Right lung (tissue), 2 donors: ENCODE measurements at regions not wholly inside any gene's neighbourhood (a gene's known extent, or its start where the extent isn't known, plus 50 kb on each side); places are given as distances from the start of the nearest gene placed in this dataset.

Source experiments
- DNase-seq, 2 donors: peaks; one replicate each; pipeline ENCODE4 v3.0.0-alpha.2; 2013

DNA sequence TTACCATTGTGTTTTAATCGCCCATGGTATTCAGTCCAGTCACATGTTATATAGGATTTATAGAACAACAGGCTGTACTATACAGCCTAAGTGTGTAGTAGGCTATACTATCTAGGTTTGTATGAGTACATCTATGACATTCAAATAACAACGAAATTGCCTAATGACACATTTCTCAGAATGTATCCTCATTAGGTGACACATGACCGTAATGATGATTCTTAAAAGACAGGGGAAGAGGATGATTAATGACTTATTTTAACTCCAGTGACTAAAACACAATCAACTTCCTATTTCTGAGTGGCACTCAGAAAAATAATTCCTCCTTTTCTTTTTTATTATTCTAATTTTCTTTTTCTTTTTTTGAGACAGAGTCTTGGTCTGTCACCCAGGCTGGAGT is 63.0 kb upstream of the ACSL3 start:
- no peak for DNase-seq

DNA sequence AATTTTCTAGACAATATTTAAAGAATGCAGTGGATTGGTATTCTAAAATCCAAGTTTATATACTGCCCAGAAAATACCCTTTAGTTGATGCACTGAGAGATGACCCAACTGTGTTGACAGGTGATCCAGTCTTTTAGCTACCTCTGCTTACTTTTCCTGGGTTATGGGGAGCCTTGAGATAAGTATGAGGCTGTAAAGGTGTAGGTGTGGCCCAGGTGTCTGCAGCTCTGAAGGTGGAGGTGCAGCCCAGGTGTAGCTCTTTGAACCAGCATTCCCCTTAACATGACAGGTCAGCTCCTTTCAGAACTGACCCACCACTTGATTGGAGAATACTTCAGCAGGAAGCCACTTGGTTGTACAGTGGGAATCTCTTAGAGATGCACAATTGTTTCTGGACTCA is 62.3 kb upstream of the ACSL3 start:
- no peak for DNase-seq

DNA sequence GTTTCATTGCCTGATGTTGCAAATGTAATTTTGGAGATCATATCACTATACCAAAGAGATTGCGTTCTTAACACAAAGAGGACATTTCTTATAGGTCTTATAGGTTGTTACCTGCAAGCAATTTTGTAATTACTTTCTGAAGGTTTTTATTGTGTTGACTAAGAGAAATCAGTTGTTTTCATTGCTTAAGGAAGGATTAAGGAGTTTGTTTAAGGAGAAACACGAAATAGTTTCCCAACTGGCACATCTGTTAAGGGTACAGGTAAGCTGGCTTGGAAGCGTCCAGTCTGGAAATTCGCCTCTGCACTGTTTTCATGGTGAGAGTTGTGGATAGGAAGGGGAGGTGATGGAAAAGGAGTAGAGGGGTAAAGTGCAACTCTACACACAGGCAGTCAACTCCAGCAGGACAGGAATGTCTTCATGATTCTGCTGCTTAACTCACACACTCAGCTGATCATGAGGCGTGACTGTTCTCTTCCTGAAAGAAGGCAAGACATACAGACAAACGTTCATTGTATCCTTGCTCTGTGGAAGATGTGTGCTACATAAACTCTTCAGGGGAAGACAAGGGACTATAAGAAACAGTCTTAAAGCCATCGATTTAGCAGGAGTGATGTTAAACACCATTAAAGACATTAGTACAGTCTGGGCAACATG is 61.4 kb upstream of the ACSL3 start:
- DNase-seq = no peak

DNA sequence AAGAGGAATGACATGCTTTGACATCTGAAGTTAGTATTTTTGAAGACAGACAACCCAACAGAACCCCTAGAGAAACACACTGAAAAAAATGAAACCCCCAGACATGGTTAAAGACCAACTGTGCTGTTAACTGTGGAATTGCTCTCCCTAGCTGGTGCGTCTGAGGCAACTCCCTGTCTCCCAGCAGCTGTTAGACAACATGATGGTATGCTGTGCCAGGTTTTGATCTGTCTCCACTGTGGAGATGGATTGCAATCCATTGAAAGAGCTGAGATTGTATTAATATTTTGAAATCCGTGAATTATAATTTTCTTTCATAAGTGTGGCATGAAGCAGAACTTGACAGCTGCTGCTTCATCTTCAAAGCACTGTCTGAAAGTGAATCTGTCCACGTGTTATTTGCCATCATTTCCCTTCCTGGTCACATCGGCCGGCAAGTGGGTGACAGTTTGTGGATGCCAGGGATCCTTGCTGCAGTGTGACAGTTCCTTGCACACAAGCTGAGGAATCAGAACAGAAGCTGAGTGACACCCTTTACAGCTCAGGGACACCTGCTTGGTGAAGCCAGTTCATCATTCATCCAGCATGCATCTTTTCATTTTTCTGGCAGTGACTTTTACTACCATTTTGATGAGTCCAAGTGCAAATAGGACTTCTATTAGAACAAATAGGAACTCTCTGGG is 58.2 kb upstream of the ACSL3 start:
- DNase-seq = no peak

DNA sequence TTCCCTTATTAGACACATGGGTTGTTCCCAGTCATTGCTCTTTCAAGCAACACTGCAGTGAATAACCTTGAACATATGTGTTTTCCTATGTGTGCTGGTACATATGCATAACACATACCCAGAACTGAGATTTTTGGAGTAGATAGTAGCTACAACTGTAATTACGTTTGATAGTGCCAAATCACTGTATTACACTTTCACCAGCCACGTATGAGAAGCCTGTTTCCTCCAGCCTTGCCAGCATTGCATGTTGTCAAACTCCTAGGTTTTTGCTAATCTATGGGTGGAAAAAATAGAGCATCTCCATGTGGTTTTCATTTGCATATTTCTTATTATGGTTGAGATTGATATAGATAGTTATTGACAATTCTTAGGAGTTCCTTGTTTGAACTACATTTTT is 56.5 kb upstream of the ACSL3 start:
- no peak for DNase-seq

DNA sequence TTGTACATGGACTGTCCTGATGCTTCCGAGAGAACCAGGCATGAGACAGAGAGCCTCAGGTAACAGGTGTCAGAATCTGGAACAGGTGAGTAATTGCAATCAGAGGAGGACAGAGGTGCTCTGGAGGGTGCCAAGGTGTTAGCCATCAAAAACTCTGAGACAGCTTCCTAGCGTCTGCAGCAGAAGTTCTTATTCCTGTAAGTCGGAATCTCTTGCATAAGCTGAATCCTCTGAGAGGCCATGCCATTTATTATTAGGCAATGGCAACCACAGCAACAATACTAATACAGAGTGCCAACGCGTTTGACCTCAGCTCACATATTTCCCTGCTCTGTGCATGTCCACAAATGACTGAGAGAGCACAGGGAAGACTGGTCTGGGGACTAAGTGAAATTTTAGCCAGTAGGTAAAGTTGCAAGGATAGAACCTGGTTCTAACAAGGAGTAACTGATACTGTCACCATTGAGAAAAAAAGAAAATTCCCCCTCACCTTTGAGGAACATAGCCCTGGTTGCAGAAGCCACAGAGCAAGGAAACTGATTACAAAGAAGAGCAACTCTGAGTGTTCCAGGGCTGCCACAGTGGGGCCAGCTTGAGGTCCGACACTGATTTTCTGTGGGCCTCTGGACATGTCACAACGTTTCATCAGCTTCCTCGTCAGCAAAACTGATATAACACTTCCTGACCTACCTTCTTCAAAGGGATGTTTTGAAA is 55.1 kb upstream of the ACSL3 start:
- DNase-seq = no peak

DNA sequence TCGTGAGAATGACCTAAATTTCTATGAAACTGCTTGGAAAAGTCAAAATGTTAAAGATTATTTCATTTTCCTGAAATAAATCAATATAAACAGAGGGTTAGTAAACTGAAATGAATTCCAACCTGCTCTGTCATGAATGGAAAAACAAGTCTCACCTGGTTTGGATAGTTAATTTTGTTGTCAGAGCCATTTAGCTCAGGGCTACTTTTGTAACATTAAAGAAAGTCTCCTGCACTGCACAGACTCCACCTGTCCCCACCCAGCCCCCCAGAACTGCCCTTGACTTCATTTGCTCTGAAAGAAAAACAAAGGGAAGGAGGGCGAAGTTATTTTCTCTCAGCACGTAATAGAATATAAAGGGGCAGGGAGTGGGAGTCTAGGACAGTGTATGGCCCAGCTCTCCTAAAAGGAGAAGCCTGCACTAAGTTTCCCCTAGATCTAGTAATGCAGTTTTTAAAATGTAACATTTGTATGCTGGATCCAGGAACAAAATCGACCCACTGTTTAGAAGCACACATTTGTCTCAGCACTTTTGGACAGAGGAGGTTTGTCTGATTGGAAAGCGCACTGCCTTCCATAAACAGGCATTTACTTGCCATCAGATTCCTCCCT is 54.2 kb upstream of the ACSL3 start:
- no peak for DNase-seq

DNA sequence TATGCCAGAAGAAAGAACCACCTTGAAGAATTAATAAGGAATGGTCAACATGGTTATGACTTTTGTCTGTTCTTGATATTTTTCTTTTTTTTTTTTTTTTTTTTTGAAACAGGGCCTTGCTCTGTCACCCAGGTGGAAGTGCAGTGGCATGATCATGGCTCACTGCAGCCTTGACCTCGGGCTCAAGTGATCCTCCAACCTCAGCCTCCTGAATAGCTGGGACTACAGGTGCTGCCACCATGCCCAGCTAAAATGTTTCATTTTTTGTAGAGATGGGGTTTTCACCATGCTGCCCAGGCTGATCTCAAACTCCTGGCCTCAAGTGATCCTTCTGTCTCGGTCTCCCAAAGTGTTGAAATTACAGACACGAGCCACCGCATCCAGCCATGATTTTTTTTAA is 53.4 kb upstream of the ACSL3 start:
- no peak for DNase-seq

DNA sequence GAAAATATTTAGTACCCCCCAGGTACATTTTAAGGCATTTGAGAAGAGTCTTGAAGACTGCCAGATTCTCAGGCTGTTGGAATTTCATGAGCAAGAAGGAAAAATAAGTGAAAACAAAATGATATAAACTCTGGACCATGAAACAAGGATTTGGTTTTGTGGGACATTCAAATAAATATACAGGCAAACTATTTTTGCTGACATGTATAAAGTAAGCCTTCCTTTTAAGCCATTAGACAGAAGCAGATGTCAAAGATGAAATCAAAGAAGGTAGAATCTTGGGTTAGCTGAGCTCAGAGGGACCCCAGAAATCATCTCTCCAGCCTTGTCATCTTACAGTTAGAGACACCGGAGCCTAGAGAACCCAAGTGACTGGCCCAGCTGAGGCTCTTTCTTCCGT is 51.3 kb upstream of the ACSL3 start:
- no peak for DNase-seq

DNA sequence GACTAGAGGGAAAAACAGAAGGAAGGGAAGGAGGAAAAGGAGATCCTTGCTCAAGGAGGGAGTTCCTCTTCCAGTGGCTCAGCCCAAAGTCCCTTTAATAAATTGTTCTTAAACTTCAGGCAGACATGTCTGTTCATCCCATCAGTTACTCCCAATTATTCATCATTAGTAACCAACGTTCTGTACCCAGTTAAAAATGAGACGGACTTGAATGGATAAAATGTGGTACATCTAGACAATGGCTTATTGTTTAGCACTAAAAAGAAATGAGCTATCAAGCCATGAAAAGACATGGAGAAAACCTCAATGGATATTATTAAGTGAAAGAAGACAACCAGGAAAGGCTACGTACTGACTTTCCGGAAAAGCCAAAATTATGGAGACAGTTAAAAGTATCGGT is 50.8 kb upstream of the ACSL3 start:
- no peak for DNase-seq
